ENCODE measurements at regions not wholly inside any gene's neighbourhood (a gene's known extent, or its start where the extent isn't known, plus 50 kb on each side); places are given as distances from the start of the nearest gene placed in this dataset.

- CTCF ChIA-PET, result interaction anchor here (0.9 to 1.9 kb wide), 6 partner anchors 9 to 151 kb away, joined by 3 to 8 read pairs (median 4); no protein-coding TSS in a partner anchor
- POLR2A ChIA-PET, result no interaction called here
Observed at GRCh38 chr1:8165595-8166360, 139.7 kb upstream of the ERRFI1 start.

GRCh38 chr1:8164670-8165069, 138.6 kb upstream of the ERRFI1 start:
- H3K4me3 ChIP-seq (ENCODE audit: low read depth, low read length), result no peak overlapping the region
- POLR2A ChIA-PET, result no interaction called here
- CTCF ChIA-PET, result interaction anchor here (1.3 to 1.9 kb wide), 3 partner anchors 8 to 150 kb away, joined by 3 to 8 read pairs (median 3); no protein-coding TSS in a partner anchor
- no peak for TF ChIP-seq CTCF (IDR thresholded peaks at IDR 0.05; ENCODE audit: insufficient read depth, low read length, missing control alignments)
- no peak for DNase-seq (ENCODE audit: low read depth, low spot score)

More at GRCh38 chr1:8165595-8166360, 139.7 kb upstream of the ERRFI1 start:
- no peak overlapping the region for H3K4me3 ChIP-seq (ENCODE audit: low read depth, low read length)
- no peak for DNase-seq (ENCODE audit: low read depth, low spot score)
- TF ChIP-seq CTCF (IDR thresholded peaks at IDR 0.05; ENCODE audit: insufficient read depth, low read length, missing control alignments), result peak; percentile 12

GRCh38 chr1:8163039-8163438, 136.9 kb upstream of the ERRFI1 start:
- ChIA-PET CTCF (no interaction called here), POLR2A (interaction anchor here (0.7 kb wide), 1 partner anchor 162 kb away, joined by 3 read pairs; no protein-coding TSS in a partner anchor)
- no peak for TF ChIP-seq CTCF (IDR thresholded peaks at IDR 0.05; ENCODE audit: insufficient read depth, low read length, missing control alignments)

GRCh38 chr1:8162168-8162567, 136.1 kb upstream of the ERRFI1 start:
- H3K4me3 ChIP-seq (ENCODE audit: low read depth, low read length), result no peak overlapping the region
- POLR2A ChIA-PET, result no interaction called here
- TF ChIP-seq CTCF (IDR thresholded peaks at IDR 0.05; ENCODE audit: insufficient read depth, low read length, missing control alignments), result no peak
- CTCF ChIA-PET, result interaction anchor here (1.7 kb wide), 1 partner anchor 147 kb away, joined by 4 read pairs; no protein-coding TSS in a partner anchor
- DNase-seq (ENCODE audit: low read depth, low spot score), result no peak

More at GRCh38 chr1:8163039-8163438, 136.9 kb upstream of the ERRFI1 start:
- no peak overlapping the region for H3K4me3 ChIP-seq (ENCODE audit: low read depth, low read length)
- DNase-seq (ENCODE audit: low read depth, low spot score), result no peak

- no peak for DNase-seq (ENCODE audit: low read depth, low spot score)
- POLR2A ChIA-PET, result no interaction called here
- TF ChIP-seq CTCF (IDR thresholded peaks at IDR 0.05; ENCODE audit: insufficient read depth, low read length, missing control alignments), result no peak
- no peak overlapping the region for H3K4me3 ChIP-seq (ENCODE audit: low read depth, low read length)
- CTCF ChIA-PET, result interaction anchor here (1.7 kb wide), 1 partner anchor 147 kb away, joined by 4 read pairs; no protein-coding TSS in a partner anchor
Observed at GRCh38 chr1:8161546-8162105, 135.5 kb upstream of the ERRFI1 start.

GRCh38 chr1:8159470-8160024, 133.4 kb upstream of the ERRFI1 start:
- no peak for DNase-seq (ENCODE audit: low read depth, low spot score)
- TF ChIP-seq CTCF (IDR thresholded peaks at IDR 0.05; ENCODE audit: insufficient read depth, low read length, missing control alignments), result no peak
- CTCF ChIA-PET, result no interaction called here

More at GRCh38 chr1:8159470-8160024, 133.4 kb upstream of the ERRFI1 start:
- POLR2A ChIA-PET, result no interaction called here
- H3K4me3 ChIP-seq (ENCODE audit: low read depth, low read length), result no peak overlapping the region
